ENCODE measurements at regions not wholly inside any gene's neighbourhood (a gene's known extent, or its start where the extent isn't known, plus 50 kb on each side); places are given as distances from the start of the nearest gene placed in this dataset.

DNA sequence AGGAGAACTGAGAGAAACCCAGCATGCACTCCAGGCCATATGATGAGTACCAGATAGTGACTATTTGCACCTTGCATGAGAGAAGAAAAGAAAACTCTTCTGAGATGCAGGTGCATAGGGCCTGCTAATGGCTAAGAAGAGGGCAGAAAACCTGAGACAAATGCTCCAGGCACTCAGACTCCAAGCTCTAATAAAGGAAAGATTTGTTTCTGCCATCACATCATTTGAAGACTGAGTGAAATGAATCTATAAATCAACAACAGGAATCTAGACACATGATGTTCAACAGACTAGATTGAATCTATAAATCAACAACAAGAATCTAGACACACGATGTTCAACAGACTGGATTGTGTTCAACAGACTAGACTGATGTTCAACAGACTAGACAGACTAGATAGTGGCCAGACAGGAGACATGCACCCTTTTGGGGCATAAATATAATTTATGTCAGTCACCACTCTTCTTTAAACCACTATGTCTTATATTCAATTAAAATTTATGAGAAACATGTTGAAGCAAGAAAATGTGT lies 482.7 kb upstream of the UBE2E3 start:
- no peak overlapping the region for H3K27ac ChIP-seq (ENCODE audit: low read depth, low read length)
- intact Hi-C loops (cut with micrococcal nuclease) = no loop called here
- 0 out of 4 replicates have a peak, but pooled peaks cover 0 to 3% of the 10 kb centered on the region in 2 experiments for H3K9me3 ChIP-seq (ENCODE audit: control insufficient read depth in 1 of 2, insufficient read depth in 1 of 2, low read depth in 1 of 2, low read length in 2 of 2)
- ChIA-PET RAD21 (ENCODE audit: low non-redundant PET in 1 of 2, low total read pairs in 2 of 2, uncharacterized antibody in 2 of 2, unreplicated experiment in 2 of 2) (no interaction called here), CTCF (no interaction called here), POLR2A (no interaction called here)
- no TSS peak for BruUV-seq (replicated peaks)
- H3K9ac ChIP-seq (ENCODE audit: low read length) = no peak overlapping the region
- H3K36me3 ChIP-seq (ENCODE audit: control insufficient read depth in 1 of 2, insufficient read depth in 2 of 2, low read length in 2 of 2) = no peaks in the 10 kb centered on the region
- H2AFZ ChIP-seq (ENCODE audit: low read depth, low read length, poor library complexity, severe bottlenecking) = no peak overlapping the region
- no peaks in the 10 kb centered on the region for H3K4me1 ChIP-seq (ENCODE audit: control insufficient read depth in 1 of 2, insufficient read depth in 2 of 2, low read length in 2 of 2)
- no peak overlapping the region for H3K4me3 ChIP-seq (replicated peaks in 1 of 2; ENCODE audit: low read depth in 1 of 2, low read length in 2 of 2)
- no peaks in the 10 kb centered on the region for H3K79me2 ChIP-seq (ENCODE audit: insufficient read depth, low read length)
- ATAC-seq = no peak
- no peaks in the 10 kb centered on the region for H4K20me1 ChIP-seq (ENCODE audit: insufficient read depth)
- no peak for DNase-seq (ENCODE audit: low read depth, low spot score)
- TF ChIP-seq, protein P1, sequence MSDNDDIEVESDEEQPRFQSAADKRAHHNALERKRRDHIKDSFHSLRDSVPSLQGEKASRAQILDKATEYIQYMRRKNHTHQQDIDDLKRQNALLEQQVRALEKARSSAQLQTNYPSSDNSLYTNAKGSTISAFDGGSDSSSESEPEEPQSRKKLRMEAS (IDR thresholded peaks at IDR 0.05) = no peak
- TF ChIP-seq CBX3 (IDR thresholded peaks at IDR 0.05; ENCODE audit: low read depth) (no peak), ZFX (IDR thresholded peaks at IDR 0.05) (no peak), TCF7L2 (IDR thresholded peaks at IDR 0.05; ENCODE audit: borderline replicate concordance, extremely low read depth, insufficient read depth, insufficient read length) (no peak), EZH2phosphoT487 (IDR thresholded peaks at IDR 0.05; ENCODE audit: borderline replicate concordance) (no peak), EGR1 (IDR thresholded peaks at IDR 0.05; ENCODE audit: low read depth) (no peak)
- H3K4me2 ChIP-seq (ENCODE audit: low read length) = no peak overlapping the region
- no peaks in the 10 kb centered on the region for H3K27me3 ChIP-seq (ENCODE audit: insufficient read depth, low read length)
- H3K9me2 ChIP-seq (ENCODE audit: insufficient read depth) = no peaks in the 10 kb centered on the region; the same call in 1 of the 2 replicates

DNA sequence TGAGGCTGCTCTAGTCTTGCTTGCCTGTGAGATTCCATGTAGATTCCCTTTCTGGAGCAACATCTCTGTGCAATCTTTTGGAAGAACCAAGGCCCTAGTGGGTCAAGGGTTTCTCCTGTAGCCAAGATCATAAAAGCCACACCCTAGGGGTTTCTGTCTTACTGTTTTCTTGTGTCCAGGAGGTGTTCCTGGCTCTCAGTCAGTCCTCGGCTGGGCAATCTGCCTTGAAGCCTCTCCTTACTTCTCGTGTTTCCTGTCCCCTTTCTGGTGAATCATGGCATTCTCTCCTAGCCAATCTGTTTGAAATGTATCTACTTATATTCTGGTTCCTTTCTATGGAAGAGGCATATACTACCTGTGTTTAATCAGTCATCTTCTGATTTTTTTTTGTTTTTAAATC lies 484.8 kb upstream of the UBE2E3 start:
- Histone ChIP-seq H3K4me3 (replicated peaks in 1 of 2; ENCODE audit: low read depth in 1 of 2, low read length in 2 of 2) (no peak overlapping the region), H3K9ac (ENCODE audit: low read length) (no peak overlapping the region), H3K27me3 (ENCODE audit: insufficient read depth, low read length) (no peaks in the 10 kb centered on the region), H3K4me2 (ENCODE audit: low read length) (no peak overlapping the region), H3K9me3 (ENCODE audit: control insufficient read depth in 1 of 2, insufficient read depth in 1 of 2, low read depth in 1 of 2, low read length in 2 of 2) (0 out of 4 replicates have a peak, but pooled peaks cover 0 to 3% of the 10 kb centered on the region in 2 experiments), H4K20me1 (ENCODE audit: insufficient read depth) (no peaks in the 10 kb centered on the region), H3K9me2 (ENCODE audit: insufficient read depth) (no peaks in the 10 kb centered on the region; the same call in 1 of the 2 replicates), H3K36me3 (ENCODE audit: control insufficient read depth in 1 of 2, insufficient read depth in 2 of 2, low read length in 2 of 2) (no peaks in the 10 kb centered on the region), H3K4me1 (ENCODE audit: control insufficient read depth in 1 of 2, insufficient read depth in 2 of 2, low read length in 2 of 2) (no peaks in the 10 kb centered on the region), H3K79me2 (ENCODE audit: insufficient read depth, low read length) (no peaks in the 10 kb centered on the region), H3K27ac (ENCODE audit: low read depth, low read length) (no peak overlapping the region), H2AFZ (ENCODE audit: low read depth, low read length, poor library complexity, severe bottlenecking) (no peak overlapping the region)
- ChIA-PET CTCF (no interaction called here), RAD21 (ENCODE audit: low non-redundant PET in 1 of 2, low total read pairs in 2 of 2, uncharacterized antibody in 2 of 2, unreplicated experiment in 2 of 2) (no interaction called here), POLR2A (no interaction called here)
- BruUV-seq (replicated peaks) = no TSS peak
- DNase-seq (ENCODE audit: low read depth, low spot score) = no peak
- ATAC-seq = no peak
- intact Hi-C loops (cut with micrococcal nuclease) = no loop called here
- TF ChIP-seq SRF (IDR thresholded peaks at IDR 0.05; ENCODE audit: low read depth) = no peak
- TF ChIP-seq, protein P1 (IDR thresholded peaks at IDR 0.05) = no peak
- TF ChIP-seq, protein P2, sequence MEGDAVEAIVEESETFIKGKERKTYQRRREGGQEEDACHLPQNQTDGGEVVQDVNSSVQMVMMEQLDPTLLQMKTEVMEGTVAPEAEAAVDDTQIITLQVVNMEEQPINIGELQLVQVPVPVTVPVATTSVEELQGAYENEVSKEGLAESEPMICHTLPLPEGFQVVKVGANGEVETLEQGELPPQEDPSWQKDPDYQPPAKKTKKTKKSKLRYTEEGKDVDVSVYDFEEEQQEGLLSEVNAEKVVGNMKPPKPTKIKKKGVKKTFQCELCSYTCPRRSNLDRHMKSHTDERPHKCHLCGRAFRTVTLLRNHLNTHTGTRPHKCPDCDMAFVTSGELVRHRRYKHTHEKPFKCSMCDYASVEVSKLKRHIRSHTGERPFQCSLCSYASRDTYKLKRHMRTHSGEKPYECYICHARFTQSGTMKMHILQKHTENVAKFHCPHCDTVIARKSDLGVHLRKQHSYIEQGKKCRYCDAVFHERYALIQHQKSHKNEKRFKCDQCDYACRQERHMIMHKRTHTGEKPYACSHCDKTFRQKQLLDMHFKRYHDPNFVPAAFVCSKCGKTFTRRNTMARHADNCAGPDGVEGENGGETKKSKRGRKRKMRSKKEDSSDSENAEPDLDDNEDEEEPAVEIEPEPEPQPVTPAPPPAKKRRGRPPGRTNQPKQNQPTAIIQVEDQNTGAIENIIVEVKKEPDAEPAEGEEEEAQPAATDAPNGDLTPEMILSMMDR (IDR thresholded peaks at IDR 0.05 in 2 of 3, conservative IDR thresholded peaks at IDR 0.05 in 1 of 3; ENCODE audit: borderline replicate concordance in 1 of 3, insufficient read depth in 1 of 3, low read depth in 2 of 3, low read length in 2 of 3) = no peak
- no peak for TF ChIP-seq SIN3A (IDR thresholded peaks at IDR 0.05; ENCODE audit: low read depth)
- TF ChIP-seq ZNF274 (IDR thresholded peaks at IDR 0.05; ENCODE audit: low read depth, low read length) = no peak
- no peak for TF ChIP-seq EGR1 (IDR thresholded peaks at IDR 0.05; ENCODE audit: low read depth)
- TF ChIP-seq, protein P3, sequence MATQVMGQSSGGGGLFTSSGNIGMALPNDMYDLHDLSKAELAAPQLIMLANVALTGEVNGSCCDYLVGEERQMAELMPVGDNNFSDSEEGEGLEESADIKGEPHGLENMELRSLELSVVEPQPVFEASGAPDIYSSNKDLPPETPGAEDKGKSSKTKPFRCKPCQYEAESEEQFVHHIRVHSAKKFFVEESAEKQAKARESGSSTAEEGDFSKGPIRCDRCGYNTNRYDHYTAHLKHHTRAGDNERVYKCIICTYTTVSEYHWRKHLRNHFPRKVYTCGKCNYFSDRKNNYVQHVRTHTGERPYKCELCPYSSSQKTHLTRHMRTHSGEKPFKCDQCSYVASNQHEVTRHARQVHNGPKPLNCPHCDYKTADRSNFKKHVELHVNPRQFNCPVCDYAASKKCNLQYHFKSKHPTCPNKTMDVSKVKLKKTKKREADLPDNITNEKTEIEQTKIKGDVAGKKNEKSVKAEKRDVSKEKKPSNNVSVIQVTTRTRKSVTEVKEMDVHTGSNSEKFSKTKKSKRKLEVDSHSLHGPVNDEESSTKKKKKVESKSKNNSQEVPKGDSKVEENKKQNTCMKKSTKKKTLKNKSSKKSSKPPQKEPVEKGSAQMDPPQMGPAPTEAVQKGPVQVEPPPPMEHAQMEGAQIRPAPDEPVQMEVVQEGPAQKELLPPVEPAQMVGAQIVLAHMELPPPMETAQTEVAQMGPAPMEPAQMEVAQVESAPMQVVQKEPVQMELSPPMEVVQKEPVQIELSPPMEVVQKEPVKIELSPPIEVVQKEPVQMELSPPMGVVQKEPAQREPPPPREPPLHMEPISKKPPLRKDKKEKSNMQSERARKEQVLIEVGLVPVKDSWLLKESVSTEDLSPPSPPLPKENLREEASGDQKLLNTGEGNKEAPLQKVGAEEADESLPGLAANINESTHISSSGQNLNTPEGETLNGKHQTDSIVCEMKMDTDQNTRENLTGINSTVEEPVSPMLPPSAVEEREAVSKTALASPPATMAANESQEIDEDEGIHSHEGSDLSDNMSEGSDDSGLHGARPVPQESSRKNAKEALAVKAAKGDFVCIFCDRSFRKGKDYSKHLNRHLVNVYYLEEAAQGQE (IDR thresholded peaks at IDR 0.05; ENCODE audit: low read depth) = no peak
- no peak for TF ChIP-seq ZFX (IDR thresholded peaks at IDR 0.05)
- no peak for TF ChIP-seq CBX3 (IDR thresholded peaks at IDR 0.05; ENCODE audit: low read depth)
